ENCODE measurements at regions not wholly inside any gene's neighbourhood (a gene's known extent, or its start where the extent isn't known, plus 50 kb on each side); places are given as distances from the start of the nearest gene placed in this dataset.
"Not testable (repeated sequence)": the region's sequence is repeated elsewhere in the genome, so short reads cannot be mapped to it uniquely, and the experiment has no call there.

- no peak for TF ChIP-seq CTCF (IDR thresholded peaks at IDR 0.05; ENCODE audit: low read depth, low read length)
- H3K4me3 ChIP-seq (ENCODE audit: low read depth, low read length): no peak overlapping the region
Observed at GRCh38 chr15:60278879-60279278, 118.9 kb downstream of the ANXA2 start.

- no peak for TF ChIP-seq CTCF (IDR thresholded peaks at IDR 0.05; ENCODE audit: low read depth, low read length)
- no peak overlapping the region for H3K4me3 ChIP-seq (ENCODE audit: low read depth, low read length)
Observed at GRCh38 chr15:60280259-60280658, 117.5 kb downstream of the ANXA2 start.

- H3K4me3 ChIP-seq (ENCODE audit: low read depth, low read length): no peak overlapping the region
- no peak for TF ChIP-seq CTCF (IDR thresholded peaks at IDR 0.05; ENCODE audit: low read depth, low read length)
Observed at GRCh38 chr15:60283936-60284335, 113.8 kb downstream of the ANXA2 start.

- not testable (repeated sequence) for H3K4me3 ChIP-seq (ENCODE audit: low read depth, low read length)
Observed at GRCh38 chr15:60295901-60296300, 101.9 kb downstream of the ANXA2 start.

GRCh38 chr15:60297047-60297446, 100.7 kb downstream of the ANXA2 start:
- TF ChIP-seq CTCF (IDR thresholded peaks at IDR 0.05; ENCODE audit: low read depth, low read length): no peak
- H3K4me3 ChIP-seq (ENCODE audit: low read depth, low read length): no peak overlapping the region
